SKM-1 (cell line): ENCODE measurements at regions not wholly inside any gene's neighbourhood (a gene's known extent, or its start where the extent isn't known, plus 50 kb on each side); places are given as distances from the start of the nearest gene placed in this dataset.
"Not testable (repeated sequence)": the region's sequence is repeated elsewhere in the genome, so short reads cannot be mapped to it uniquely, and the experiment has no call there.

Source experiments
- DNase-seq: peaks from one replicate; lab custom pipeline; 2025; ENCODE audit not compliant: unreplicated experiment; lab: John Stamatoyannopoulos, UW

DNA sequence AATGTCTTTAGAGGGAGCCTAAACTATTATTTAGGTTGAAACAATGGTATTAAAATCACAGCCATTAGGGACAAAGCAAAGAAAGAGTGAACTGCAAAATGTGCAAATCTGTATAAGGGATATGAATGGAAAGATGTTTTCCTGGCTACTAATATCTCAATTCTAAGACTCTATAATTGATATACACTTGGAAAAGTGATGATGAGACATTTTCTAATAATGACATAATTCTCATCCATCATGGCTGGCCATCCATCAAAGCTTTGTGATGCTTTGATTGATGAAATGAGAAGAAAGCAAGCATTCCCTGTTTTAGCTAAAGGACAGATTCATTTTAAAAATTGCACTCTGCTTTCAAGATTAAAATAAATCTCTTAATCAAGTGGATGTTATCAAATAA lies 965.5 kb upstream of the IGFBP7 start:
- DNase-seq = no peak

DNA sequence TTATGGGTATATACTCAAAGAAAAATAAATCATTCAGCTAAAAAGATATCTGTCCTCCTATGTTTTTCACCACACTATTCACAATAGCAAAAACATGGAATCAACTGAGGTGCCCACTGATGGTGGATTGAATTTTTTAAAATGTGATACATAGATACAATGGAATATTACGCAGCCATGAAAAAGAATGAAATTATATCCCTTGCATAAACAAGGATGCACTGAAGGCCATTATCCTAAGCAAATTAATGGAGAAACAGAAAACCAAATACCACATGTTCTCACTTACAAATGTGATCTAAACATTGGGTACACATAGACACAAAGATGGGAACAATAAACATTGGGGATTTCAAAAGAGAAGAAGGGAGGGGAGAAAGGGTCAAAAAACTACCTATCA lies 964.2 kb upstream of the IGFBP7 start:
- no peak for DNase-seq

DNA sequence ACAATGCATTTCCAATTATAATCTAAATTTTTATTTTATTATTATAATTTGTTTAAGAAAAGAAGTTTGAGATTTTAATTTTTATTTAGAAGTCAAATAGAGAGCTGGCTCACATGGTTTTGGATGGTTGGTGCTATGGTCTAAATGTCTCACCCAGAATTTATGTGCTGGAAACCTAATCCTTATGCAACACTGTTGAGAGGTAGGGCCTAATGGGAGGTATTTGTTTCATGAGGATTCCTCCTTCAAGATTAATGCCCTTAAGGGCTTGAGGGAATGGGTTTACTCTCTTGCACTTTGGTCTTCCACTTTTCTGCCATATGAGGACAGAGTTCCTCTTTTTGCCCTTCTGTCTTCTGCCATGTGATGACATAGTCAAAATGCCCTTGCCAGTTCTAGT lies 960.5 kb upstream of the IGFBP7 start:
- DNase-seq = no peak

DNA sequence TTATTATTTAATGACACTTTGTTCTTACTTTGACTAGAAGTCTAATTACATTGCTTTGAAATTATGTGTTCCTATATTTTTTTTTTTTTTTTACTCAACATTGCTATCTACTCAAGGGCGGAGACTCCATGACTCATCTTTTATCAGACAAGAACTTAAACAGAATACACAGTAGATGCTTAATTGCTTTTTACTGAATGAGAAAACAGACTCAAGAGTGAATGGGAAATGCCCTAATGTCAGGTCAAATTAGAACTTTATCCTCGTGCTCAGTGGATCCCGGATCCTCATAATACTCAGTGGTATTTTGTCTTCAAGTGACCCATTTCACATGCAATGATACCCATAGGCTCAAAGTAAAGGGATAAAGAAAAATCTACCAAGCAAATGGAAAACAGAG lies 954.5 kb upstream of the IGFBP7 start:
- no peak for DNase-seq

DNA sequence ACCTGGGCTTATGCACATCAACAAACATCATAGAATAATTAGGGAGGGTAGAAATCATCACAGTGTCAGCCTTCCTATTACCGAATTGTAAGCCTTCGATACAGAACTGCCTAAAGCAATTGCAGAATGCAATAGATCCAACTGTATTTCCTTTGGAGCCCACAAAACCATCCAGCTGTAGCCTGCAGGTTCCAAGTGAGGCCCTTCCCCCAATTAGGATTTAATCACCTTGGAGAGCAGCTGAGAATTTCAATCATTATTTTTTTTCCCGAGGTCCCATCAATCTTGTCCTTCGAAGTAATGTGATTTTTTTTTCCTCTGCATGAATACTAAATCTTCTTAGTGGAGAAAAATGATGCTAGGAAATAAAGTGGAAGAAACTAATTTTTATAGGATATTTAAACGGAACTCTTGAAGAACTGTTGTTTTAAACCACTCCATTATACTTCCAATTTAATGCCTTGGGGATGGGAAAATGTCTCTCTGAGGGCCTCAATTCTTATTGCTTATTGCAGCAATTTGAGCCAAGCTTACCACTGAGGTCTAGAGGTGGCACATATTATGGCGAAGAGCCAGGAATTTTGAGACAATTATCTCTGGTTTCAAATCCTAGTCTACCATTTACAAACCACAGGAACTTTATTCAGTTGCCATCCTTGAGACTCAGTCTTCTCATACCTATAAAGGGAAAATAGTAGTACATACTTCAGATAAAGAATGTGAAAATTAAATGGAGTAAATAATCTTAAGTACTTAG lies 953.4 kb upstream of the IGFBP7 start:
- DNase-seq = no peak

DNA sequence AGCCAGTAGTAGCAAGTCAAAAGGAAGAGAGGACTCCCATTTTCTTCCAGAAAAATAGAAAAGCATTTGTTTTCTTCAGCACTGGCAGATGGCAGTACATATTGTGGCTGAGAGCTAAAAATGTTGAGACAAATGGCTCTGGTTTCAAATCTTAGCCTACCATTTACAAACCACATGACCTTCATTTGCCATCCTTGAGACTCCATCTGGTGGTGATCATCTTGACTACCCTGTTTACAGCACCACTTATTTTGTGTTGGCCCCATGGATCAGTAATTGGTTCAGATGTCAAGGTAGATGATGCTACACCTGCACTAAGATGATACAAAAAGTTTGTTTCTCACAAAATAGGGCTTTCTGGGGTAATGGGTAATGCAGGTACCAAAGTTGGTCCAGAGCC lies 951.8 kb upstream of the IGFBP7 start:
- no peak for DNase-seq

DNA sequence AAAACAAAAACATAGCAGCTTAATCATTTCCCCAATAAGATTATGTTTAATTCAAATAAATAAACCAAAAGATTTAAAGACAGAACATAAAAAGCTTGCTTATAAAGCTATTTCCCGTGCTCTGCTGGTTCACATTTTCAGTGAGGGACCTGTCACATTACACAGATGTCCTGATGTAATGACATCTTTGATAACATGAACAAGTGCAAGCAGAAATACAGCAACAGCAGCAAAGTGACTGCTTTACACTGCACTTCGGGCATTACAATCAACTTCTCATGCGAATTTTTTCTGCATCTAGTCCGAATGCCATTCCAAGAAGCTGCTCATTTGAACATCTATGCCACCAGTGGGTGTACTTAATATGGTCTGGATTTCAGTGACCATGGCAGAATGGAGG lies 940.3 kb upstream of the IGFBP7 start:
- DNase-seq = no peak

DNA sequence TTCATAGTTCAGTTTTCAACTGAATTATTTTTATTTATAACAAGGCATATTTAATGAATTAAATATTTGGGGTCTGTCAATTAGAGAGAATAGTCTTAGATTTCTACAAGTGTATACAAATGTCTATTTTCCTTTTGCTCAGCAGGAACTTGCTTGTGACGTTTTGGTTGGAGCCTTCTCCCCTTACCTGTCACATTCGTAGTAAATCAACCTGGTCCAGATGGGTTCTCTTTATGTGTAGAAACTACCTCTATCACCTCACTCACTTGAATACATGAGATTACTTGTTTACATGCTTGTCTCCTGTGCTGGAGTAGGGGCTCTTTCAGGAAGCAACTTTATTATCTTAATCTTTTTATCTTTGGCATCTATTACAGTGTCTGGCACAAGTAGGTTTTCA lies 938.3 kb upstream of the IGFBP7 start:
- DNase-seq = no peak

DNA sequence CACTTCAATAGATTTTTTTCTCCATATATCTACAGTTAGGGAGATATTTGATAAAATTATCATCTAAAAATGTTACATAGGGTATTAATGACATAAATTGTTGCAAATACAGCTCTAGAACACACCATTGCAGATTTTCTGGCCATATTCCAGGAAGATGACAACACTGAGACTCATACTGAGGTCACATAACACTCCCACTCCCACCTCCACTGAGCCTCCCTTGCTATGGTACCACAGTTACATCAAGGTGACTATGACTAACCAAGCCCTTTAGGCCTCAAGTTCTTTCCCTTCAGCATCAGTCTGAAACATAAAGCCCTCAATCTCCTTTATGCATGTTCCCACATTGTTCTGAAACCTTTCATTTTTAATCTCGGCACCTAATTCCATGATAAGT lies 932.0 kb upstream of the IGFBP7 start:
- DNase-seq = no peak

DNA sequence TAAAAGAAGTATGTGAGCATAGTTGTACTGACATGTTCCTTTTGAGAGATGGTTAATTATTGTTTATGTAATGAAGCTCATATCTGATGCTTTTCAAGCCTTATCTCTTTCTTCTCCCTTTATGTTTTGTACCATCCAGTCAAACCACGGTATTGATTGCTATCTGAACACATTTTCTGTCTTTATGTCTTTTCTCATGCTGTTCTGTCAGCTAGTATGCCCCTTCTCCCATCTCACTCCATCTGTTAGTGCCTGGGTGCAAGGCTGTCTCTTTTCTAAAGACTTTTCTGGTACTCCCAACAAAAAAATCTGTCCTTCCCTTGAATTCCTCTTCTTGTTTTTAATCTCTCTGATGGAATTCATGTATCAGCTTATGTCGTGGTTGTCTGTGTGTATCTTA lies 883.8 kb upstream of the IGFBP7 start:
- no peak for DNase-seq

DNA sequence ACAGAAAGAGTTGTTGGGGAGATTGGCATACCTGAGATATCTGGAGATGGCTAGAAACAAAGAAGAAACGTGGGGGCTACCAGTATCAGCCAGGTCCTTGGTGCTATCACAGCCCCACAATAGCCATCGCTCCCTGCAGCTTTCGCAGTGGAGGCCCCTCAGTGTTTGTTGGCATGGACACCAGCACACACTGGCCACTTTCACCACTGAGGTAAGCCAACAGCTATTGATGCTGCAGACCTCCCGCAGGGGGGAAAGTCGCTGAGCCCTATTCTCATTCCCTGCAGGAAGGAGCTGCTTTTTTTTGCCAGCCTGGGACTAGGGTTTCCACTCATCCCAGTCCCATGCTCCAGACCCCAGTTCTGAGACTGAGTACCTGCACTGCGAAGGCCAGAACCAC lies 879.2 kb upstream of the IGFBP7 start:
- no peak for DNase-seq

DNA sequence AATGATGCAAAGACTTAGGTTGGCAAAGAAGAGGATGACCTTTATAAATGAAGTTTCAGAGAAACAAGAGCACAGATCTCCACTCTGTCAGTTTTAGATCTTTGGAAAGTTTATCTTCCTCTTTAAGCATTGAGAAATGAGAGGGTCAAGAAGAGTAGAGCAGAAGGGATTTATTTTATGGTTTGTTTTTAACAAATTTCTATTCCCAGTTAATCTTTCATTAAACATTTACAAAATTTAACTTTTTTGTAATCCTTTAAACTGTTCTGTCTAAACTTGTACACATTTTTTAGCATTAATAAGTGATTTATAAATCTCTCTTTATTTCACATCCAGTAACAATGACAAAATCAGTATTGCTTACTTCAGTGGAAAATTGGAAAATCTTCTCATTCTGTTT lies 875.0 kb upstream of the IGFBP7 start:
- no peak for DNase-seq

DNA sequence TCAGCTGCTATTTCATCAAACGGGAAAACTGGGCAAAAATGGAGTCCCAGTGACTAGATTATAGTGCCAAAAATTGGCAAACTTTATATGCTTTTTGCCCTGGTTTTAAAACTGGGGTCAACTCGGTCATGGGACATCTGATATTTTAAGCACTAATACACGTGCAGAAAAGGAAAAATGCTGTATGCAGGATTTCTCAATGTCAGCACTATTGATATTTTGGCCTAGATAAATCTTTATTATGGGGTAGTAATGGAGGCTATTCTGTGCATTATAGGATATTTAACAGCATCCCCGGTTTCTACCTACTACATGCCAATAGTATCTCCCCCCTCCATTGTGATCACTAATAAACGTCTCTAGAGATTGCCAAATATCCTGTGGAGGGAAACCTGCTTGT lies 870.9 kb upstream of the IGFBP7 start:
- DNase-seq = no peak

DNA sequence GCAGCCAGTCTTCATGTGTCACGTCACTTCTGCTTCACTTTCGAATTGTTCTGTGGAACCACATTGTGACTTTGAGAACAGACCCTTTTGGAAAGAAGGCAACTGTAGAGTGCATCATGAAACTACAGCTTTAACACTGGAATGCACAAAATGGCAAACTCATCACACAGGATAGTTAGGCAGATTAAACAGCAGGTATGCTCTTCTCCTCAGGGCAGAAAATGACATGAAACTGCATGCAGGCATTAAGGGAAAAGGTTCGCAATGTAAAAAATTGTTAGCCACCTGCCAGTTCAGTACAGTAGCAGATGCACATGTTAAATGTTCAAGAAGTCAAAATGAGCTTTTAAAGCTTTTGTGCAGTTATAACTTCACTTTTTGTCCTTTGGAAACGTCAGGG lies 864.6 kb upstream of the IGFBP7 start:
- no peak for DNase-seq

DNA sequence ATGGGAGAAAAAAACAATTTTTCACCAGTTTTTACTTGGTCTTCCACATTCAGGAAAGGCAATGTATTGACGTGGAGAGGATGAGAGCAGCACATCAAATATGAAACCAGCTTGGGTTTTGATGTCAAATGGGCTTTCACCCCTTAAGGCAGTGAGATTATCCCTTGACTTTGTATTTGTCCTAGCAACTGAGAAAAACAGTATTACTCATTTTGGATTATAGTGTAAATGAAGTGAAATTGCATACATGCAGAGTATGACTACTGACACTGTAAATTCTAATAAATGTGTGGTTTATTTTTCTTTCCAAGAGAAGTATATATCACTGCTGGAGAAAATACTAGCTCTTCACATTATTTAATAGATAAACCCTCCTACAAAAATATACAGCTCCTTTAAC lies 863.6 kb upstream of the IGFBP7 start:
- no peak for DNase-seq

DNA sequence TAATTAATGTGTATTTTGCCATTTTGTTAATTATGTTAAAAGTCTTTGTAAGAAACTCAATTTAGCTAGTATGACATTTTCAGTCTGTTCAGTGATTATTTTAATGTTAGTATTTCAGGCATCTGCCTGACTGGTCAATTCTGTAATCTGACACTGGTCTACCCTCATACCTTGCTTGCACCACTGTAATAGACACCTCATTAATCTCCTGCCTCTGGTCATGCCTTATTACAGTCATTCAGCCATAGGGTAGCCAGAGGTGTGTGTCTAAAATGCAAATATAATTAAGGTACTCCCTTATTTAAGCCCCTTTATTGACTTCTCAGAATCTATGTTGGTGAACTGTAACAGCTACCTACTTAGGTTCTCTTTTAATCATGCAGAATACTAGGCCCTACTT lies 861.1 kb upstream of the IGFBP7 start:
- DNase-seq = no peak

DNA sequence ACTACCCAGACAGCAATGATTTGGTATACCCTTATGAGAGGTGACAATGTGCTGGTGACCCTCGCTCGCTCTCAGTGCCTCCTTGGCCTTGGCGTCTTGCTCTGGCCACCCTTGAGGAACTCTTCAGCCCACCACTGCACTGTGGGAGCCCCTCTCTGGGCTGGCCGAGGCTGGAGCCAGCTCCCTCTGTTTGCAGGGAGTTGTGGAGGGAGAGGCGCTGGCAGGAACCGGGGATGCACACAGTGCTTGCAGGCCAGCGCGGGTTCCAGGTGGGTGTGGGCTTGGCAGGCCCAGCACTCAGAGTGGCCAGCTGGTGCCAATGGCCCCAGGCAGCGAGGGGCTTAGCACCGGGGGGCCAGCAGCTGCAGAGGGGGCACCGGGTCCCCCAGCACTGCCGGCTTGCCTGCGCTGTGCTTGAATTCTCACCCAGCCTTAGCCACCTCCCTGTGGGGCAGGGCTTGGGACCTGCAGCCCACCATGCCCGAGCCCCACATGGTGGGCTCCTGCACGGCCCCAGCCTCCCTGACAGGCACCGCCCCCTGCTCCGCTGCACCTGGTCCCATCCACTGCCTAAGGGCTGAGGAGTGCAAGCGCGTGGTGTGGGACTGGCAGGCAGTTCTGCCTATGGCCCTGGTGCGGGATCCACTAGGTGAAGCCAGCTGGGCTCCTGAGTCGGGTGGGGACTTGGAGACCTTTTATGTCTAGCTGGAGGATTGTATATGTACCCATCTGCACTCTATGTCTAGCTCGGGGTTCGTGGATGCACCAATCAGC lies 857.0 kb upstream of the IGFBP7 start:
- no peak for DNase-seq

DNA sequence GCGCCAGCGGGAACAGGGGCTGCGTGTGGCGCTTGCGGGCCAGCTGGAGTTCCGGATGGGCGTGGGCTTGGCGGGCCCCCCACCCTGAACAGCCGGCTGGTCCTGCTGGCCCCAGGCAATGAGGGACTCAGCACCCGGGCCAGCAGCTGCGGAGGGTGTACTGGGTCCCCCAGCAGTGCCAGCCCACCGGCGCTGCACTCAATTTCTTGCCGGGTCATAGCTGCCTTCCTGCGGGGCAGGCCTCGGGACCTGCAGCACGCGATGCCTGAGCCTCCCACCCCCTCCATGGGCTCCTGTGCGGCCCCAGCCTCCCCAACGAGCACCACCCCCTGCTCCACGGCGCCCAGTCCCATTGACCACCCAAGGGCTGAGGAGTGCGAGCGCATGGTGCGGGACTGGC lies 855.2 kb upstream of the IGFBP7 start:
- DNase-seq = not testable (repeated sequence)

DNA sequence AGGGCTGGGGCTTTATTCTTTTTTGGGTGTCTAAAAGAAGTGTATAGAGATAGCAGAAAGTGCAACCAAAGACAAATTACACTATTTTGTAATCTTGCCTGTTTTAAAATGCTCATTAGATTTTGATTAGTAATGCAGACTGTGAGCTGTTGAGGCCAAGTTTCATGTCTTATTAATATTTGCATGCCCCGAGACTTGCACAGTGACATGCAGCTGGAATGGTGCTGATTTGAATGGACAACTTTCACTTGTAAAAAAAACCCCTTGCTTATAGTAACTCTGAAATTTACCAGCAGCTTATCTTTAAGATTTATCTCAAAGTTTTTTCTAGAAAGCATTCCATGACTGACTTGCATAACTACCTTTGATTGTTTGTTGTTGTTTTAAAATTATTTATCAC lies 835.1 kb upstream of the IGFBP7 start:
- DNase-seq = no peak

DNA sequence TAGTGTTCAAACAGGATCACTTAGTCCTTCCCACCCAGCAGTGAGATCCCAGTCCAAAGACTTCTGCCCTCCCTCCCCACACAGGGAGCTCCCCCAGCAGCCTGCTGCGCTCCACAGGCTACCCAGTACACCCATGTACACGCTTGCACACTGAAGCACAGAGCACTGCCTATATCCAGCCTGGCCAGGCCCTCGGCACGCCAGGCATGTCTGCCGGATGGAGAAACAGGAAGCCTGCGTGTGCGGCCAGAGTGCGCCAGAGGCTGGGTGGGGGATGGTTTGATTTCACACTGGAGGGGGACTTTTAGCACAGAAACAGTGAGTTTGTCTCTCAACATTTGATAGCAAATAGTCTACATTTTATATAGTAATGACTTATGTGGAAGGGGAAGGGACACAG lies 833.5 kb upstream of the IGFBP7 start:
- no peak for DNase-seq

DNA sequence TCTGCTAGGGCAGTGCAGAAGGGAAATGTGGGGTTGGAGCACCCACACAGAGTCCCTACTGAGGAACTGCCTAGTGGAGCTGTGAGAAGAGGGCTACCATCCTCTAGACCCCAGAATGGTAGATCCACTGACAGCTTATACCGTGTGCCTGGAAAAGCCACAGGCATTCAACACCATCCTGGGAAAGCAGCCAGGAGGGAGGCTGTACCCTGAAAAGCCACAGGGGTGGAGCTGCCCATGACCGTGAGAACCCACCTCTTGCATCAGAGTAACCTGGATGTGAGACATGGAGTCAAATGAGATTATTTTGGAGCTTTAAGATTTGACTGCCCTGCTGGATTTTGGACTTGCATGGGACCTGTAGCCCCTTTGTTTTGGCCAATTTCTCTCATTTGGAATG lies 827.1 kb upstream of the IGFBP7 start:
- DNase-seq = not testable (repeated sequence)

DNA sequence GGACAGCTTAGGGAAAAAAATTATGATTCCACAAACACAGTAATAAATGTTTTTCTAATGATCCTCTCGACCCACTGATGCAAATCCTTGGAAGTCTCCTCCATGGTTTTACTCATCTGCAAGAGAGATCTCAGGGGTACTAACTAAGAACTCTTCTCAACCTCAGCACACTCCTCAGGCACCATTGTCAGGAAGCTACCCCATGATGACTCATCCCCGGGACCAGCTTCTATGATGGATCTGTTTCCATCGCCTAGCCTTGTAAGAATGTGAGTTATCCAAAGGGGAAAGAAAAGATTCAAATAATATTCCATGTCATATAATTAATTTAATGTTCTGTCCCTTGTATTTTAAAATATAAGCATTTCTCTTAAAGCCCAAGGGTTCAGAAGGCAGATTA lies 816.1 kb upstream of the IGFBP7 start:
- no peak for DNase-seq

DNA sequence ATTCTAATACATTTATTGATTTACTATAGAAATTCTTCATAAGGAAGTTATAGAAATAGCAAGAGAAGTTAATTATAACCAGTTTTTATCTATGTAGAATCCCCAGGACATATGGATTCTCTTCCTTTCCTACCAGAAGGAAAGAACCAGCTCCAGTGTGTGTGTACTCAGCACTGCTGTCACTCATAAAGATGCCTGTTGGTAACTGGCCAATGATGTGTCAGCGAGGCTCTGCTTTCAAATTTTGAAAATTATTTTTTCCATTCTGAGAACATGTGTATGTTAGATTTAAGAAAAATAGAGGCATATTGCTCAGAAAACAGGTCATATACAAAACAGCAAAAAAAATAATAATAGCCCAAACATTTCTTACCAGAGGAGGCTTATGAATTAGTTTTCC lies 814.8 kb upstream of the IGFBP7 start:
- DNase-seq = no peak
